H1 (cell line): ENCODE measurements at regions not wholly inside any gene's neighbourhood (a gene's known extent, or its start where the extent isn't known, plus 50 kb on each side); places are given as distances from the start of the nearest gene placed in this dataset.

ENCODE experiments used
- CTCF ChIA-PET: fragments of 300-600 bp; sonication (Branson Sonifier 250); formaldehyde crosslinking; loops from one replicate; lab custom pipeline; 2021; ENCODE audit not compliant: partially characterized antibody; lab: Charles Lee
- POLR2A ChIA-PET: fragments of 300-600 bp; sonication (Branson Sonifier 250); formaldehyde crosslinking; loops from one replicate; lab custom pipeline; 2021; ENCODE audit warnings: inconsistent platforms; ENCODE audit not compliant: partially characterized antibody; lab: Charles Lee
- DNase-seq, 2 experiments: peaks; one replicate each; pipeline versions ENCODE4 v3.0.0 to v3.0.0-alpha.2; 2010 to 2022; ENCODE audit warnings: low spot score in 2 of 2, low read depth in 1 of 2, mixed read lengths in 1 of 2
- FAIRE-seq: peaks from 2 replicates; lab custom pipeline; 2011; peaks lifted over from hg19 to GRCh38; lab: Jason Lieb, UNC
- H2AFZ ChIP-seq: 2 replicates; pipeline ENCODE4 v1.8.1; 2012; ENCODE audit warnings: low read length, inconsistent platforms
- H2AK5ac ChIP-seq: 2 replicates; pipeline ENCODE4 v1.6.1; 2013; ENCODE audit warnings: low read depth, low read length
- H2BK120ac ChIP-seq: replicated peaks from 2 replicates; pipeline ENCODE3; 2013; ENCODE audit warnings: low read depth, low read length, inconsistent platforms
- H2BK12ac ChIP-seq: 2 replicates; pipeline ENCODE4 v1.6.1; 2013; ENCODE audit warnings: low read depth, low read length
- H2BK15ac ChIP-seq: 2 replicates; pipeline ENCODE4 v1.6.1; 2013; ENCODE audit warnings: low read length
- H2BK20ac ChIP-seq: 2 replicates; pipeline ENCODE4 v1.6.1; 2013; ENCODE audit warnings: low read length
- H2BK5ac ChIP-seq: 2 replicates; pipeline ENCODE4 v1.6.1; 2013; ENCODE audit warnings: low read depth, low read length
- H3K14ac ChIP-seq: 2 replicates; pipeline ENCODE4 v1.6.1; 2013; ENCODE audit warnings: inconsistent platforms; ENCODE audit not compliant: insufficient read length
- H3K18ac ChIP-seq: 2 replicates; pipeline ENCODE4 v1.6.1; 2013; ENCODE audit warnings: low read length; ENCODE audit errors: extremely low read depth
- H3K23ac ChIP-seq: 2 replicates; pipeline ENCODE4 v1.6.1; 2013; ENCODE audit warnings: inconsistent platforms; ENCODE audit not compliant: insufficient read length
- H3K23me2 ChIP-seq: 2 replicates; pipeline ENCODE4 v1.6.1; 2013; ENCODE audit warnings: low read depth, low read length
- H3K27ac ChIP-seq: 2 replicates; pipeline ENCODE4 v1.6.1; 2011; ENCODE audit warnings: low read depth, low read length, inconsistent platforms
- H3K27me3 ChIP-seq, 4 experiments: replicated peaks in 1 of 4; 1 replicate in 1 of 4; 2 replicates in 3 of 4; pipeline versions ENCODE4 v1.6.1 to v1.8.1; 2011 to 2013; ENCODE audit warnings: low read length in 3 of 4, mild to moderate bottlenecking in 3 of 4, inconsistent platforms in 2 of 4, mixed read lengths in 2 of 4, moderate library complexity in 1 of 4; ENCODE audit not compliant: control insufficient read depth in 3 of 4, insufficient read depth in 3 of 4; ENCODE audit errors: extremely low read depth in 1 of 4
- H3K36me3 ChIP-seq, 4 experiments: 2 replicates each; pipeline versions ENCODE4 v1.6.1 to v1.8.1; 2011 to 2013; ENCODE audit warnings: mild to moderate bottlenecking in 4 of 4, low read length in 3 of 4, moderate library complexity in 2 of 4, control low read depth in 1 of 4, inconsistent platforms in 1 of 4; ENCODE audit not compliant: insufficient read depth in 4 of 4, control insufficient read depth in 2 of 4
- H3K4ac ChIP-seq: replicated peaks from 2 replicates; pipeline ENCODE3; 2013; ENCODE audit warnings: low read length, low read depth, mixed read lengths, inconsistent platforms; ENCODE audit not compliant: insufficient read length
- H3K4me1 ChIP-seq, 4 experiments: replicated peaks in 1 of 4; 1 replicate in 1 of 4; 2 replicates in 3 of 4; pipeline versions ENCODE4 v1.6.1 to v1.8.1; 2011 to 2013; ENCODE audit warnings: low read length in 3 of 4, inconsistent platforms in 2 of 4, mixed read lengths in 1 of 4; ENCODE audit not compliant: insufficient read depth in 4 of 4, control insufficient read depth in 3 of 4
- H3K4me2 ChIP-seq, 2 experiments: 2 replicates each; pipeline versions ENCODE4 v1.6.1 to v1.8.1; 2011 to 2013; ENCODE audit warnings: low read depth in 2 of 2, low read length in 2 of 2, control low read depth in 1 of 2, inconsistent platforms in 1 of 2, mild to moderate bottlenecking in 1 of 2; ENCODE audit not compliant: insufficient read depth in 1 of 2
- H3K4me3 ChIP-seq, 4 experiments: fragments of 200-600, 300-600 bp in 1 of 4; sonication (generic), shearing (Covaris generic), sonication (Bioruptor Twin) in 1 of 4; 2 replicates each; pipeline versions ENCODE4 v1.5.1 to v1.8.1; 2011 to 2016; ENCODE audit warnings: low read length in 4 of 4, low read depth in 3 of 4, control low read depth in 2 of 4, inconsistent platforms in 2 of 4, mild to moderate bottlenecking in 2 of 4, mixed read lengths in 1 of 4, moderate library complexity in 1 of 4; ENCODE audit not compliant: insufficient read depth in 2 of 4; ENCODE audit errors: extremely low read depth in 1 of 4
- H3K56ac ChIP-seq: replicated peaks from 2 replicates; pipeline ENCODE3; 2013; ENCODE audit warnings: low read depth, mild to moderate bottlenecking, mixed read lengths, low read length, inconsistent platforms; ENCODE audit not compliant: insufficient read length
- H3K79me1 ChIP-seq: 2 replicates; pipeline ENCODE4 v1.6.1; 2013; ENCODE audit warnings: low read depth, low read length, control low read depth
- H3K79me2 ChIP-seq, 2 experiments: 2 replicates each; pipeline versions ENCODE4 v1.6.1 to v1.8.1; 2012 to 2013; ENCODE audit warnings: low read length in 2 of 2, mild to moderate bottlenecking in 2 of 2, inconsistent platforms in 1 of 2; ENCODE audit not compliant: insufficient read depth in 2 of 2, control insufficient read depth in 1 of 2
- H3K9ac ChIP-seq, 4 experiments: replicated peaks in 1 of 4; 1 replicate in 1 of 4; 2 replicates in 3 of 4; pipeline versions ENCODE4 v1.6.1 to v1.8.1; 2011 to 2013; ENCODE audit warnings: low read depth in 3 of 4, low read length in 3 of 4, control low read depth in 2 of 4, mild to moderate bottlenecking in 2 of 4, moderate library complexity in 2 of 4, inconsistent platforms in 1 of 4; ENCODE audit errors: extremely low read depth in 1 of 4
- H3K9me3 ChIP-seq, 2 experiments: 2 replicates each; pipeline versions ENCODE4 v1.6.1 to v1.8.1; 2012 to 2013; ENCODE audit warnings: mild to moderate bottlenecking in 2 of 2, moderate library complexity in 2 of 2, control low read depth in 1 of 2, inconsistent platforms in 1 of 2, low read depth in 1 of 2, low read length in 1 of 2, mixed read lengths in 1 of 2; ENCODE audit not compliant: insufficient read depth in 2 of 2
- H4K20me1 ChIP-seq, 2 experiments: replicated peaks in 1 of 2; 2 replicates each; pipeline versions ENCODE3 to v1.8.1; 2011 to 2013; ENCODE audit warnings: inconsistent platforms in 2 of 2, low read length in 2 of 2, mild to moderate bottlenecking in 1 of 2; ENCODE audit not compliant: insufficient read depth in 2 of 2, control insufficient read depth in 1 of 2
- H4K5ac ChIP-seq: 2 replicates; pipeline ENCODE4 v1.6.1; 2013; ENCODE audit warnings: low read length, low read depth, mixed read lengths, inconsistent platforms; ENCODE audit not compliant: insufficient read length
- H4K8ac ChIP-seq: 2 replicates; pipeline ENCODE4 v1.8.0; 2013; ENCODE audit warnings: mild to moderate bottlenecking, moderate library complexity, low read length, inconsistent platforms; ENCODE audit not compliant: insufficient read depth; ENCODE audit errors: extremely low read depth
- H4K91ac ChIP-seq: replicated peaks from 2 replicates; pipeline ENCODE3; 2013; ENCODE audit warnings: low read length, mixed read lengths, inconsistent platforms; ENCODE audit not compliant: insufficient read length
- CBX8 ChIP-seq: fragments of 300-800, 300-1000 bp; sonication (generic); IDR thresholded peaks from 2 replicates; pipeline ENCODE4 v1.7.1; 2016; ENCODE audit warnings: low read depth, low read length, borderline replicate concordance
- CHD2 ChIP-seq: IDR thresholded peaks from 2 replicates; pipeline ENCODE4 v1.6.1; 2012; ENCODE audit warnings: low read length, improper control_type of control experiment
- EP300 ChIP-seq, 2 experiments: IDR thresholded peaks; 1 replicate in 1 of 2; 2 replicates in 1 of 2; pipeline ENCODE4 v1.6.1; 2011 to 2012; ENCODE audit warnings: low read depth in 2 of 2, low read length in 2 of 2, mild to moderate bottlenecking in 2 of 2, borderline replicate concordance in 1 of 2, inconsistent platforms in 1 of 2, moderate library complexity in 1 of 2
- FOSL1 ChIP-seq: IDR thresholded peaks from 2 replicates; pipeline ENCODE4 v1.6.1; 2011; ENCODE audit warnings: mild to moderate bottlenecking, low read depth, low read length, moderate library complexity; ENCODE audit not compliant: insufficient read depth
- GABPA ChIP-seq: IDR thresholded peaks from 2 replicates; pipeline ENCODE4 v1.6.1; 2011; ENCODE audit warnings: mild to moderate bottlenecking, low read length, moderate library complexity, borderline replicate concordance; ENCODE audit not compliant: insufficient read depth
- HDAC2 ChIP-seq, 2 experiments: fragments of 300-600 bp in 1 of 2; sonication (generic) in 1 of 2; IDR thresholded peaks; 2 replicates each; pipeline ENCODE4 v1.6.1; 2011 to 2012; ENCODE audit warnings: low read depth in 2 of 2, low read length in 2 of 2, mild to moderate bottlenecking in 2 of 2, moderate library complexity in 2 of 2, borderline replicate concordance in 1 of 2, inconsistent platforms in 1 of 2
- JUN ChIP-seq: IDR thresholded peaks from 2 replicates; pipeline ENCODE4 v1.6.1; 2011; ENCODE audit warnings: low read depth, mild to moderate bottlenecking, improper control_type of control experiment, low read length
- KDM4A ChIP-seq: IDR thresholded peaks from one replicate; pipeline ENCODE4 v1.7.1; 2012; ENCODE audit warnings: low read depth, mild to moderate bottlenecking, moderate library complexity, low read length, inconsistent platforms; ENCODE audit not compliant: severe bottlenecking
- NANOG ChIP-seq: IDR thresholded peaks from 2 replicates; pipeline ENCODE4 v1.6.1; 2011; ENCODE audit warnings: low read length, low read depth, mild to moderate bottlenecking, inconsistent platforms; ENCODE audit not compliant: insufficient read depth, poor library complexity, severe bottlenecking
- NRF1 ChIP-seq: IDR thresholded peaks from 2 replicates; pipeline ENCODE4 v1.6.1; 2011; ENCODE audit warnings: mild to moderate bottlenecking, low read depth, low read length, improper control_type of control experiment
- RAD21 ChIP-seq, 2 experiments: IDR thresholded peaks in 1 of 2; conservative IDR thresholded peaks in 1 of 2; 2 replicates each; pipeline ENCODE4 v1.6.1; 2011; ENCODE audit warnings: low read depth in 2 of 2, low read length in 2 of 2, improper control_type of control experiment in 1 of 2, inconsistent platforms in 1 of 2, mild to moderate bottlenecking in 1 of 2, moderate library complexity in 1 of 2
- SIN3A ChIP-seq, 2 experiments: IDR thresholded peaks in 1 of 2; conservative IDR thresholded peaks in 1 of 2; 2 replicates each; pipeline ENCODE4 v1.6.1; 2011 to 2012; ENCODE audit warnings: low read length in 2 of 2, improper control_type of control experiment in 1 of 2, low read depth in 1 of 2, mild to moderate bottlenecking in 1 of 2
- TAF1 ChIP-seq: IDR thresholded peaks from 2 replicates; pipeline ENCODE4 v1.6.1; 2011; ENCODE audit warnings: mild to moderate bottlenecking, low read depth, low read length
- WGBS, 2 experiments: shearing (Covaris generic) in 1 of 2; methylation state at CpG; one replicate each; pipeline versions ENCODE4 v1.1.6 to v1.1.7; 2013 to 2015; ENCODE audit warnings: low lambda C conversion rate in 2 of 2, mixed read lengths in 2 of 2, inconsistent platforms in 1 of 2, low coverage in 1 of 2, missing lambda C conversion rate in 1 of 2; ENCODE audit not compliant: insufficient replicate concordance in 2 of 2, insufficient coverage in 1 of 2, insufficient read length in 1 of 2; ENCODE audit errors: extremely low coverage in 1 of 2, missing lambda C conversion rate in 1 of 2; 5-methylcytosine and 5-hydroxymethylcytosine counted together

- no peak overlapping the region for H2BK12ac ChIP-seq
Measured at GRCh38 chr20:63136296-63136695, 79.6 kb downstream of the YTHDF1 start.

More at GRCh38 chr20:63136296-63136695, 79.6 kb downstream of the YTHDF1 start:
- H3K56ac ChIP-seq, result no peak overlapping the region
- no peak overlapping the region for H3K4me2 ChIP-seq
- no peak overlapping the region for H2BK5ac ChIP-seq
- no peak overlapping the region for H2AK5ac ChIP-seq
- no peak overlapping the region for H2BK15ac ChIP-seq
- H3K23ac ChIP-seq, result no peak overlapping the region
- 88% methylated on average over 8 of the region's 8 CpGs; no CpG with 5 or more reads in 1 of the 2 experiments for WGBS, 2 experiments
- ChIA-PET POLR2A (no interaction called here), CTCF (interaction anchor here (1.7 kb wide), 1 partner anchor 63 kb away, joined by 3 read pairs; no protein-coding TSS in a partner anchor)
- TF ChIP-seq HDAC2 (IDR thresholded peaks at IDR 0.05; ENCODE audit: borderline replicate concordance in 1 of 2, low read depth in 2 of 2, low read length in 2 of 2) (no peak), NRF1 (no peak), KDM4A (no peak), SIN3A (conservative IDR thresholded peaks at IDR 0.05 in 1 of 2, IDR thresholded peaks at IDR 0.05 in 1 of 2; ENCODE audit: low read depth in 1 of 2, low read length in 2 of 2) (no peak), NANOG (no peak), TAF1 (no peak), CHD2 (no peak), GABPA (no peak), RAD21 (IDR thresholded peaks at IDR 0.05 in 1 of 2, conservative IDR thresholded peaks at IDR 0.05 in 1 of 2; ENCODE audit: low read depth in 2 of 2, low read length in 2 of 2) (no peak), JUN (no peak), FOSL1 (no peak), EP300 (IDR thresholded peaks at IDR 0.05; ENCODE audit: borderline replicate concordance in 1 of 2, low read depth in 2 of 2, low read length in 2 of 2) (no peak), CBX8 (no peak)
- no peak overlapping the region for H3K27ac ChIP-seq
- H3K79me2 ChIP-seq, result no peaks in the 10 kb centered on the region
- DNase-seq, result no peak
- H2BK20ac ChIP-seq, result no peak overlapping the region
- H3K18ac ChIP-seq, result no peak overlapping the region
- H2AFZ ChIP-seq, result no peak overlapping the region
- no peak overlapping the region for H4K91ac ChIP-seq
- H3K4me3 ChIP-seq, result no peak overlapping the region
- no peaks in the 10 kb centered on the region for H3K9me3 ChIP-seq
- peaks cover 0 to 3% (median 0%) of the 10 kb centered on the region in 4 experiments; a peak in 2 of 7 replicates for H3K4me1 ChIP-seq
- 0 out of 2 replicates have a peak, but pooled peaks cover 1% of the 10 kb centered on the region for H3K23me2 ChIP-seq
- no peak overlapping the region for H2BK120ac ChIP-seq
- peak overlapping the region; percentile 17; the same call in 1 of the 2 replicates for H4K8ac ChIP-seq
- no peak overlapping the region for H3K14ac ChIP-seq
- no peak overlapping the region for H4K5ac ChIP-seq
- no peak overlapping the region for H3K4ac ChIP-seq
- no peak overlapping the region for H3K9ac ChIP-seq
- no peaks in the 10 kb centered on the region for H3K36me3 ChIP-seq
- no peaks in the 10 kb centered on the region for H4K20me1 ChIP-seq
- no peaks in the 10 kb centered on the region for H3K79me1 ChIP-seq
- peaks cover 0 to 2% (median 0%) of the 10 kb centered on the region in 4 experiments; a peak in 1 of 7 replicates for H3K27me3 ChIP-seq
- FAIRE-seq, result no peak
